Osteocyte (in vitro differentiated cells): ENCODE measurements at regions not wholly inside any gene's neighbourhood (a gene's known extent, or its start where the extent isn't known, plus 50 kb on each side); places are given as distances from the start of the nearest gene placed in this dataset.

Source experiments
- DNase-seq: peaks from one replicate; pipeline ENCODE4 v3.0.0; 2021; ENCODE audit warnings: mixed read lengths; ENCODE audit not compliant: unreplicated experiment; ENCODE audit errors: extremely low spot score
- H3K27ac Mint-ChIP-seq: one replicate; pipeline ENCODE4 v1.8.0; 2021; ENCODE audit warnings: mild to moderate bottlenecking, mixed read lengths; ENCODE audit not compliant: unreplicated experiment
- H3K27me3 Mint-ChIP-seq: one replicate; pipeline ENCODE4 v1.8.0; 2021; ENCODE audit warnings: mixed read lengths; ENCODE audit not compliant: unreplicated experiment
- H3K36me3 Mint-ChIP-seq: one replicate; pipeline ENCODE4 v1.8.0; 2021; ENCODE audit warnings: mixed read lengths; ENCODE audit not compliant: unreplicated experiment
- H3K4me1 Mint-ChIP-seq: one replicate; pipeline ENCODE4 v1.8.0; 2021; ENCODE audit warnings: mixed read lengths; ENCODE audit not compliant: unreplicated experiment
- H3K4me3 Mint-ChIP-seq: one replicate; pipeline ENCODE4 v1.8.0; 2021; ENCODE audit warnings: mild to moderate bottlenecking, moderate library complexity, mixed read lengths; ENCODE audit not compliant: unreplicated experiment
- H3K9me3 Mint-ChIP-seq: one replicate; pipeline ENCODE4 v1.8.0; 2021; ENCODE audit warnings: mixed read lengths; ENCODE audit not compliant: unreplicated experiment
- CTCF ChIP-seq: fragments of 200-600 bp; sonication (generic); IDR thresholded peaks from 2 replicates; pipeline ENCODE4 v1.5.0; 2021; ENCODE audit warnings: antibody characterized with exemption, mild to moderate bottlenecking, moderate library complexity

- Mint-ChIP-seq H3K9me3 (peaks cover 10% of the 10 kb centered on the region), H3K4me3 (no peak overlapping the region), H3K27me3 (no peaks in the 10 kb centered on the region), H3K27ac (peak overlapping the region; percentile 57), H3K36me3 (no peaks in the 10 kb centered on the region), H3K4me1 (peaks cover 15% of the 10 kb centered on the region)
- no peak for TF ChIP-seq CTCF
- no peak for DNase-seq
These were observed 767.3 kb upstream of the ADAMTS5 start for GRCh38 chr21:27734146-27734545.

GRCh38 chr21:27725916-27726315, 759.0 kb upstream of the ADAMTS5 start:
- Mint-ChIP-seq H3K36me3 (no peaks in the 10 kb centered on the region), H3K4me3 (no peak overlapping the region), H3K27ac (no peak overlapping the region), H3K9me3 (peaks cover 14% of the 10 kb centered on the region), H3K4me1 (peaks cover 4% of the 10 kb centered on the region), H3K27me3 (no peaks in the 10 kb centered on the region)
- DNase-seq, result no peak
- no peak for TF ChIP-seq CTCF

- H3K4me3 Mint-ChIP-seq, result no peak overlapping the region
- no peak for DNase-seq
- no peak overlapping the region for H3K27ac Mint-ChIP-seq
- no peaks in the 10 kb centered on the region for H3K27me3 Mint-ChIP-seq
- H3K4me1 Mint-ChIP-seq, result peaks cover 4% of the 10 kb centered on the region
- peaks cover 6% of the 10 kb centered on the region for H3K9me3 Mint-ChIP-seq
- no peak for TF ChIP-seq CTCF
- no peaks in the 10 kb centered on the region for H3K36me3 Mint-ChIP-seq
These were observed 755.2 kb upstream of the ADAMTS5 start for GRCh38 chr21:27722095-27722494.

- TF ChIP-seq CTCF, result no peak
- H3K27me3 Mint-ChIP-seq, result no peaks in the 10 kb centered on the region
- DNase-seq, result no peak
- H3K4me3 Mint-ChIP-seq, result no peak overlapping the region
- peaks cover 4% of the 10 kb centered on the region for H3K9me3 Mint-ChIP-seq
- no peak overlapping the region for H3K27ac Mint-ChIP-seq
- peaks cover 4% of the 10 kb centered on the region for H3K4me1 Mint-ChIP-seq
- H3K36me3 Mint-ChIP-seq, result no peaks in the 10 kb centered on the region
These were observed 754.8 kb upstream of the ADAMTS5 start for GRCh38 chr21:27721675-27722074.

- Mint-ChIP-seq H3K4me3 (no peak overlapping the region), H3K4me1 (no peaks in the 10 kb centered on the region), H3K27ac (no peak overlapping the region), H3K9me3 (peaks cover 3% of the 10 kb centered on the region), H3K27me3 (no peaks in the 10 kb centered on the region), H3K36me3 (no peaks in the 10 kb centered on the region)
- TF ChIP-seq CTCF, result no peak
- DNase-seq, result no peak
These were observed 752.3 kb upstream of the ADAMTS5 start for GRCh38 chr21:27719226-27719625.
